ENCODE measurements at regions not wholly inside any gene's neighbourhood (a gene's known extent, or its start where the extent isn't known, plus 50 kb on each side); places are given as distances from the start of the nearest gene placed in this dataset.

GRCh38 chr2:133848111-133848649, 279.9 kb upstream of the NCKAP5 start:
- TF ChIP-seq POLR2A (IDR thresholded peaks at IDR 0.05) (no peak), CTCF (IDR thresholded peaks at IDR 0.05) (no peak)
